Subcutaneous abdominal adipose tissue (tissue), 5 donors: ENCODE measurements at regions not wholly inside any gene's neighbourhood (a gene's known extent, or its start where the extent isn't known, plus 50 kb on each side); places are given as distances from the start of the nearest gene placed in this dataset.

ENCODE experiments used
- H3K27ac ChIP-seq: one replicate; pipeline ENCODE4 v1.7.0; 2013; ENCODE audit warnings: low read depth, mild to moderate bottlenecking, inconsistent platforms, low read length, moderate library complexity
- H3K27me3 ChIP-seq, 5 donors: one replicate each; pipeline ENCODE4 v1.7.0; 2013; ENCODE audit warnings: low read length in 5 of 5, inconsistent platforms in 1 of 5; ENCODE audit not compliant: control insufficient read depth in 5 of 5, insufficient read depth in 4 of 5
- H3K36me3 ChIP-seq, 5 donors: one replicate each; pipeline ENCODE4 v1.7.0; 2013; ENCODE audit warnings: low read length in 5 of 5; ENCODE audit not compliant: control insufficient read depth in 5 of 5, insufficient read depth in 5 of 5
- H3K4me1 ChIP-seq, 5 donors: one replicate each; pipeline ENCODE4 v1.7.0; 2013; ENCODE audit warnings: low read length in 5 of 5, mild to moderate bottlenecking in 3 of 5, moderate library complexity in 1 of 5; ENCODE audit not compliant: control insufficient read depth in 5 of 5, insufficient read depth in 5 of 5
- H3K4me3 ChIP-seq, 5 donors: one replicate each; pipeline ENCODE4 v1.7.0; 2013; ENCODE audit warnings: low read length in 5 of 5, low read depth in 1 of 5
- H3K9ac ChIP-seq, 5 donors: one replicate each; pipeline ENCODE4 v1.7.0; 2013; ENCODE audit warnings: low read length in 5 of 5, mild to moderate bottlenecking in 4 of 5, moderate library complexity in 3 of 5
- H3K9me3 ChIP-seq, 5 donors: one replicate each; pipeline ENCODE4 v1.7.0; 2013; ENCODE audit warnings: low read length in 5 of 5; ENCODE audit not compliant: control insufficient read depth in 5 of 5
- donor health status: healthy.
- donor health status: healthy.
- donor health status: healthy.
- donor health status: healthy.
- donor health status: healthy.

- Histone ChIP-seq H3K9me3 (peaks cover 0 to 5% (median 0%) of the 10 kb centered on the region in 5 donors), H3K27ac (no peak overlapping the region)
Measured at GRCh38 chr17:79203016-79203415, 128.4 kb downstream of the ENGASE start.

GRCh38 chr17:79202480-79202879 lies 127.9 kb downstream of the ENGASE start:
- no peak overlapping the region for H3K27ac ChIP-seq
- no peaks in the 10 kb centered on the region for H3K4me1 ChIP-seq

More at GRCh38 chr17:79203016-79203415, 128.4 kb downstream of the ENGASE start:
- Histone ChIP-seq H3K27me3 (peaks cover 27 to 61% (median 43%) of the 10 kb centered on the region in 5 donors), H3K4me1 (no peaks in the 10 kb centered on the region), H3K36me3 (no peaks in the 10 kb centered on the region), H3K4me3 (no peak overlapping the region), H3K9ac (no peak overlapping the region)

GRCh38 chr17:79201536-79202227 lies 127.1 kb downstream of the ENGASE start:
- Histone ChIP-seq H3K27me3 (peaks cover 32 to 64% (median 49%) of the 10 kb centered on the region in 5 donors), H3K27ac (no peak overlapping the region)

More at GRCh38 chr17:79202480-79202879, 127.9 kb downstream of the ENGASE start:
- Histone ChIP-seq H3K27me3 (peaks cover 32 to 61% (median 48%) of the 10 kb centered on the region in 5 donors), H3K4me3 (no peak overlapping the region), H3K36me3 (no peaks in the 10 kb centered on the region), H3K9ac (no peak overlapping the region), H3K9me3 (peaks cover 0 to 5% (median 0%) of the 10 kb centered on the region in 5 donors)

GRCh38 chr17:79201119-79201518 lies 126.5 kb downstream of the ENGASE start:
- Histone ChIP-seq H3K27me3 (peaks cover 32 to 62% (median 49%) of the 10 kb centered on the region in 5 donors), H3K9me3 (peaks cover 0 to 5% (median 0%) of the 10 kb centered on the region in 5 donors), H3K36me3 (no peaks in the 10 kb centered on the region), H3K27ac (no peak overlapping the region), H3K4me1 (no peaks in the 10 kb centered on the region), H3K4me3 (no peak overlapping the region), H3K9ac (no peak overlapping the region)

More at GRCh38 chr17:79201536-79202227, 127.1 kb downstream of the ENGASE start:
- Histone ChIP-seq H3K4me1 (no peaks in the 10 kb centered on the region), H3K9ac (no peak overlapping the region), H3K9me3 (peaks cover 0 to 5% (median 0%) of the 10 kb centered on the region in 5 donors), H3K36me3 (no peaks in the 10 kb centered on the region), H3K4me3 (no peak overlapping the region)

- Histone ChIP-seq H3K4me3 (no peak overlapping the region), H3K9ac (no peak overlapping the region), H3K36me3 (no peaks in the 10 kb centered on the region), H3K27me3 (peaks cover 35 to 54% (median 39%) of the 10 kb centered on the region in 5 donors), H3K27ac (no peak overlapping the region), H3K4me1 (no peaks in the 10 kb centered on the region), H3K9me3 (no peaks in the 10 kb centered on the region)
Measured at GRCh38 chr17:79196913-79197312, 122.3 kb downstream of the ENGASE start.

GRCh38 chr17:79192503-79193351 lies 118.1 kb downstream of the ENGASE start:
- Histone ChIP-seq H3K4me1 (no peaks in the 10 kb centered on the region), H3K36me3 (no peaks in the 10 kb centered on the region), H3K9ac (no peak overlapping the region), H3K4me3 (no peak overlapping the region), H3K27me3 (peaks cover 35 to 63% (median 46%) of the 10 kb centered on the region in 5 donors), H3K9me3 (no peaks in the 10 kb centered on the region), H3K27ac (no peak overlapping the region)

GRCh38 chr17:79191270-79191934 lies 116.8 kb downstream of the ENGASE start:
- Histone ChIP-seq H3K27me3 (peaks cover 38 to 67% (median 53%) of the 10 kb centered on the region in 5 donors), H3K36me3 (no peaks in the 10 kb centered on the region), H3K27ac (no peak overlapping the region), H3K9me3 (no peaks in the 10 kb centered on the region), H3K4me1 (no peaks in the 10 kb centered on the region), H3K4me3 (no peak overlapping the region), H3K9ac (no peak overlapping the region)

GRCh38 chr17:79189305-79189704 lies 114.7 kb downstream of the ENGASE start:
- Histone ChIP-seq H3K4me1 (no peaks in the 10 kb centered on the region), H3K36me3 (no peaks in the 10 kb centered on the region), H3K4me3 (no peak overlapping the region), H3K9me3 (no peaks in the 10 kb centered on the region), H3K27ac (no peak overlapping the region), H3K9ac (no peak overlapping the region), H3K27me3 (peaks cover 53 to 83% (median 67%) of the 10 kb centered on the region in 5 donors)

GRCh38 chr17:79188685-79189084 lies 114.1 kb downstream of the ENGASE start:
- H3K27me3 ChIP-seq: peaks cover 58 to 88% (median 73%) of the 10 kb centered on the region in 5 donors

More at GRCh38 chr17:79188685-79189084, 114.1 kb downstream of the ENGASE start:
- no peaks in the 10 kb centered on the region for H3K36me3 ChIP-seq
- H3K4me1 ChIP-seq: peaks cover 0 to 3% (median under 1%) of the 10 kb centered on the region in 5 donors
- no peaks in the 10 kb centered on the region for H3K9me3 ChIP-seq
- no peak overlapping the region for H3K27ac ChIP-seq
- no peak overlapping the region for H3K9ac ChIP-seq
- H3K4me3 ChIP-seq: no peak overlapping the region
